ENCODE measurements at regions not wholly inside any gene's neighbourhood (a gene's known extent, or its start where the extent isn't known, plus 50 kb on each side); places are given as distances from the start of the nearest gene placed in this dataset.

- TF ChIP-seq FOXA2 (IDR thresholded peaks at IDR 0.05) (no peak), RAD21 (IDR thresholded peaks at IDR 0.05) (no peak), REST (IDR thresholded peaks at IDR 0.05) (no peak), MAX (IDR thresholded peaks at IDR 0.05) (no peak), GABPA (IDR thresholded peaks at IDR 0.05 in 1 of 2, conservative IDR thresholded peaks at IDR 0.05 in 1 of 2) (no peak), NR2F2 (IDR thresholded peaks at IDR 0.05) (no peak), TAF1 (conservative IDR thresholded peaks at IDR 0.05) (no peak), EGR1 (IDR thresholded peaks at IDR 0.05; ENCODE audit: low read depth in 2 of 2) (no peak), YY1 (IDR thresholded peaks at IDR 0.05) (no peak), HNF4G (IDR thresholded peaks at IDR 0.05) (no peak), ZBTB33 (IDR thresholded peaks at IDR 0.05) (no peak), SP1 (IDR thresholded peaks at IDR 0.05) (no peak), ATF3 (IDR thresholded peaks at IDR 0.05) (no peak), RXRA (IDR thresholded peaks at IDR 0.05) (no peak)
- Histone ChIP-seq H3K4me1 (ENCODE audit: control insufficient read depth in 4 of 4, insufficient read depth in 4 of 4, low read length in 3 of 4) (no peaks in the 10 kb centered on the region), H3K36me3 (ENCODE audit: control insufficient read depth in 4 of 4, insufficient read depth in 3 of 4, low read depth in 1 of 4, low read length in 3 of 4) (no peaks in the 10 kb centered on the region), H3K9me3 (ENCODE audit: control insufficient read depth in 4 of 4, low read length in 3 of 4) (peaks cover 0 to 2% (median 0%) of the 10 kb centered on the region in 4 donors), H3K27ac (ENCODE audit: low read depth in 1 of 2, low read length in 2 of 2) (no peak overlapping the region), H3K9ac (ENCODE audit: low read depth in 1 of 2, low read length in 2 of 2) (no peak overlapping the region), H3K4me3 (ENCODE audit: low read depth in 1 of 3, low read length in 3 of 3) (no peak overlapping the region), H3K27me3 (ENCODE audit: control insufficient read depth in 4 of 4, insufficient read depth in 4 of 4, low read length in 3 of 4) (peaks cover 0 to 3% (median 0%) of the 10 kb centered on the region in 4 donors)
- WGBS, result 65% methylated on average over 3 of the region's 3 CpGs
- no peak for DNase-seq (ENCODE audit: low spot score)
Observed at GRCh38 chr2:138949517-138949916, 169.3 kb upstream of the NXPH2 start.

GRCh38 chr2:138948070-138948539 is 167.9 kb upstream of the NXPH2 start:
- H3K4me3 ChIP-seq (ENCODE audit: low read depth in 1 of 3, low read length in 3 of 3), result no peak overlapping the region
- H3K9ac ChIP-seq (ENCODE audit: low read depth in 1 of 2, low read length in 2 of 2), result no peak overlapping the region
- DNase-seq (ENCODE audit: low spot score), result no peak
- TF ChIP-seq GABPA (IDR thresholded peaks at IDR 0.05 in 1 of 2, conservative IDR thresholded peaks at IDR 0.05 in 1 of 2), result no peak
- no peak for TF ChIP-seq ATF3 (IDR thresholded peaks at IDR 0.05)
- TF ChIP-seq YY1 (IDR thresholded peaks at IDR 0.05), result no peak
- TF ChIP-seq RAD21 (IDR thresholded peaks at IDR 0.05), result no peak
- no peak for TF ChIP-seq TAF1 (conservative IDR thresholded peaks at IDR 0.05)
- TF ChIP-seq EGR1 (IDR thresholded peaks at IDR 0.05; ENCODE audit: low read depth in 2 of 2), result no peak
- TF ChIP-seq SP1 (IDR thresholded peaks at IDR 0.05), result no peak
- TF ChIP-seq CTCF (IDR thresholded peaks at IDR 0.05; ENCODE audit: low read depth, low read length, missing input control), result no peak
- TF ChIP-seq NR2F2 (IDR thresholded peaks at IDR 0.05), result no peak
- no peaks in the 10 kb centered on the region for H3K36me3 ChIP-seq (ENCODE audit: control insufficient read depth in 4 of 4, insufficient read depth in 3 of 4, low read depth in 1 of 4, low read length in 3 of 4)
- whole genome bisulfite sequencing, result 0% methylated on average over 1 of the region's 1 CpG
- H3K4me1 ChIP-seq (ENCODE audit: control insufficient read depth in 4 of 4, insufficient read depth in 4 of 4, low read length in 3 of 4), result no peaks in the 10 kb centered on the region
- peaks cover 0 to 3% (median 0%) of the 10 kb centered on the region in 4 donors for H3K27me3 ChIP-seq (ENCODE audit: control insufficient read depth in 4 of 4, insufficient read depth in 4 of 4, low read length in 3 of 4)
- H3K9me3 ChIP-seq (ENCODE audit: control insufficient read depth in 4 of 4, low read length in 3 of 4), result no peaks in the 10 kb centered on the region
- no peak overlapping the region for H3K27ac ChIP-seq (ENCODE audit: low read depth in 1 of 2, low read length in 2 of 2)

Data from liver (tissue), 8 donors.